ENCODE measurements at regions not wholly inside any gene's neighbourhood (a gene's known extent, or its start where the extent isn't known, plus 50 kb on each side); places are given as distances from the start of the nearest gene placed in this dataset.

- no peak for TF ChIP-seq POLR2A (IDR thresholded peaks at IDR 0.05)
- TF ChIP-seq, protein P1, sequence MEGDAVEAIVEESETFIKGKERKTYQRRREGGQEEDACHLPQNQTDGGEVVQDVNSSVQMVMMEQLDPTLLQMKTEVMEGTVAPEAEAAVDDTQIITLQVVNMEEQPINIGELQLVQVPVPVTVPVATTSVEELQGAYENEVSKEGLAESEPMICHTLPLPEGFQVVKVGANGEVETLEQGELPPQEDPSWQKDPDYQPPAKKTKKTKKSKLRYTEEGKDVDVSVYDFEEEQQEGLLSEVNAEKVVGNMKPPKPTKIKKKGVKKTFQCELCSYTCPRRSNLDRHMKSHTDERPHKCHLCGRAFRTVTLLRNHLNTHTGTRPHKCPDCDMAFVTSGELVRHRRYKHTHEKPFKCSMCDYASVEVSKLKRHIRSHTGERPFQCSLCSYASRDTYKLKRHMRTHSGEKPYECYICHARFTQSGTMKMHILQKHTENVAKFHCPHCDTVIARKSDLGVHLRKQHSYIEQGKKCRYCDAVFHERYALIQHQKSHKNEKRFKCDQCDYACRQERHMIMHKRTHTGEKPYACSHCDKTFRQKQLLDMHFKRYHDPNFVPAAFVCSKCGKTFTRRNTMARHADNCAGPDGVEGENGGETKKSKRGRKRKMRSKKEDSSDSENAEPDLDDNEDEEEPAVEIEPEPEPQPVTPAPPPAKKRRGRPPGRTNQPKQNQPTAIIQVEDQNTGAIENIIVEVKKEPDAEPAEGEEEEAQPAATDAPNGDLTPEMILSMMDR (IDR thresholded peaks at IDR 0.05) = no peak
Observed at GRCh38 chr2:150569761-150570160, 82.3 kb upstream of the RND3 start.
